ENCODE measurements at regions not wholly inside any gene's neighbourhood (a gene's known extent, or its start where the extent isn't known, plus 50 kb on each side); places are given as distances from the start of the nearest gene placed in this dataset.

- TF ChIP-seq CTCF (IDR thresholded peaks at IDR 0.05) = no peak
- TF ChIP-seq EZH2 (IDR thresholded peaks at IDR 0.05; ENCODE audit: borderline replicate concordance, insufficient read depth, low read depth, low read length, poor library complexity, severe bottlenecking) = no peak
- H3K27ac Mint-ChIP-seq = no peak overlapping the region
Observed at GRCh38 chr13:50707628-50708027, 135.9 kb downstream of the DLEU7 start.

GRCh38 chr13:50708461-50708860, 135.0 kb downstream of the DLEU7 start:
- Mint-ChIP-seq H3K27me3 (no peaks in the 10 kb centered on the region), H3K9me3 (ENCODE audit: insufficient read depth) (no peaks in the 10 kb centered on the region), H3K4me1 (peaks cover 33% of the 10 kb centered on the region), H3K4me3 (no peak overlapping the region), H3K27ac (no peak overlapping the region)
- TF ChIP-seq EZH2 (IDR thresholded peaks at IDR 0.05; ENCODE audit: borderline replicate concordance, insufficient read depth, low read depth, low read length, poor library complexity, severe bottlenecking) (no peak), CTCF (IDR thresholded peaks at IDR 0.05) (no peak)
- DNase-seq = no peak
- Histone ChIP-seq H3K9ac (ENCODE audit: low read length) (no peak overlapping the region), H3K27ac (ENCODE audit: low read length in 2 of 2) (no peak overlapping the region), H3K4me3 (ENCODE audit: control extremely low read depth in 1 of 5, extremely low read depth in 1 of 5, insufficient read depth in 1 of 5, low read depth in 2 of 5, low read length in 4 of 5) (no peak overlapping the region), H3K4me1 (ENCODE audit: control insufficient read depth in 2 of 2, insufficient read depth in 2 of 2, low read length in 2 of 2) (peaks cover 19 to 33% of the 10 kb centered on the region in 2 donors), H3K4me2 (replicated peaks; ENCODE audit: low read depth, low read length, poor library complexity, severe bottlenecking) (no peak overlapping the region), H2AFZ (ENCODE audit: insufficient read depth, low read depth, low read length, poor library complexity, severe bottlenecking) (no peak overlapping the region), H3K36me3 (replicated peaks in 1 of 2; ENCODE audit: control extremely low read depth in 1 of 2, control insufficient read depth in 1 of 2, extremely low read depth in 1 of 2, insufficient read depth in 2 of 2, low read length in 1 of 2) (no peaks in the 10 kb centered on the region), H3K9me3 (ENCODE audit: control extremely low read depth in 1 of 3, control insufficient read depth in 2 of 3, insufficient read depth in 1 of 3, low read length in 2 of 3) (no peaks in the 10 kb centered on the region), H3K27me3 (replicated peaks in 1 of 4; ENCODE audit: control extremely low read depth in 1 of 4, control insufficient read depth in 3 of 4, insufficient read depth in 4 of 4, low read length in 3 of 4) (no peaks in the 10 kb centered on the region), H3K79me2 (ENCODE audit: control insufficient read depth, insufficient read depth, low read length) (no peaks in the 10 kb centered on the region), H4K20me1 (ENCODE audit: control insufficient read depth, insufficient read depth, low read length, poor library complexity, severe bottlenecking) (no peaks in the 10 kb centered on the region)
- no peak for ATAC-seq (ENCODE audit: low read depth)
- ChIA-PET POLR2A (no interaction called here), CTCF (no interaction called here)
- intact Hi-C loops (cut with micrococcal nuclease) = no loop called here
- 100% methylated on average over 1 of the region's 3 CpGs for WGBS (ENCODE audit: insufficient coverage)

More at GRCh38 chr13:50707628-50708027, 135.9 kb downstream of the DLEU7 start:
- H3K36me3 ChIP-seq (replicated peaks in 1 of 2; ENCODE audit: control extremely low read depth in 1 of 2, control insufficient read depth in 1 of 2, extremely low read depth in 1 of 2, insufficient read depth in 2 of 2, low read length in 1 of 2) = no peaks in the 10 kb centered on the region
- H3K4me3 Mint-ChIP-seq = no peak overlapping the region
- no peak for DNase-seq
- H3K27me3 ChIP-seq (replicated peaks in 1 of 4; ENCODE audit: control extremely low read depth in 1 of 4, control insufficient read depth in 3 of 4, insufficient read depth in 4 of 4, low read length in 3 of 4) = no peaks in the 10 kb centered on the region
- H3K4me1 Mint-ChIP-seq = peaks cover 27% of the 10 kb centered on the region
- H3K4me1 ChIP-seq (ENCODE audit: control insufficient read depth in 2 of 2, insufficient read depth in 2 of 2, low read length in 2 of 2) = peaks cover 17 to 30% of the 10 kb centered on the region in 2 donors
- CTCF ChIA-PET = interaction anchor here (2.2 kb wide), 1 partner anchor 93 kb away, joined by 6 read pairs; no protein-coding TSS in a partner anchor
- peak overlapping the region; percentile 16 for H3K4me2 ChIP-seq (replicated peaks; ENCODE audit: low read depth, low read length, poor library complexity, severe bottlenecking)
- no peak overlapping the region for H3K27ac ChIP-seq (ENCODE audit: low read length in 2 of 2)
- no peak overlapping the region for H3K4me3 ChIP-seq (ENCODE audit: control extremely low read depth in 1 of 5, extremely low read depth in 1 of 5, insufficient read depth in 1 of 5, low read depth in 2 of 5, low read length in 4 of 5)
- intact Hi-C loops (cut with micrococcal nuclease) = no loop called here
- no CpG with 5 or more reads among the region's 1 CpG for WGBS (ENCODE audit: insufficient coverage)
- peak overlapping the region; percentile 41 for H2AFZ ChIP-seq (ENCODE audit: insufficient read depth, low read depth, low read length, poor library complexity, severe bottlenecking)
- H3K27me3 Mint-ChIP-seq = no peaks in the 10 kb centered on the region
- no peaks in the 10 kb centered on the region for H4K20me1 ChIP-seq (ENCODE audit: control insufficient read depth, insufficient read depth, low read length, poor library complexity, severe bottlenecking)
- no peak overlapping the region for H3K9ac ChIP-seq (ENCODE audit: low read length)
- no peaks in the 10 kb centered on the region for H3K9me3 Mint-ChIP-seq (ENCODE audit: insufficient read depth)
- no peaks in the 10 kb centered on the region for H3K9me3 ChIP-seq (ENCODE audit: control extremely low read depth in 1 of 3, control insufficient read depth in 2 of 3, insufficient read depth in 1 of 3, low read length in 2 of 3)
- POLR2A ChIA-PET = no interaction called here
- no peaks in the 10 kb centered on the region for H3K79me2 ChIP-seq (ENCODE audit: control insufficient read depth, insufficient read depth, low read length)
- peak; percentile 24 for ATAC-seq (ENCODE audit: low read depth)
